ENCODE measurements at regions not wholly inside any gene's neighbourhood (a gene's known extent, or its start where the extent isn't known, plus 50 kb on each side); places are given as distances from the start of the nearest gene placed in this dataset.

DNA sequence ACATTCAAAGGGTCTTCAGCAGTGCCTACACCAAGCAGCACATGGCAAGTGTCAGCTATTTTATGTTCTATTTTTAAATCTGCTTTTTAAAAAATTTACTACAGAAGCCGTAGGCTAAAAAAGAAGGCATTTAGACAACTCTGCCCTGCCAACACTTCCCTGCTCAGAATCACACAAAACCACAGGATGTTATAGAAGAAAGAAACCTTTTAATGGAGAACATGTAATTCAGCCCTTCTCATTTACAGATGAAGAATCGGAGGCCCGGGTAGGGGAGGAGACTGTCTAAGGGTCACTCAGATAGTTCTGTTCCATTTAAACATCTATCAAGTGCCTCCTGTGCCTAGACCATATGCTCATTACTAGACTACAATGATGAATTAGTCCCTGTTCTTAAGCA lies 171.8 kb upstream of the NTF3 start:
- Mint-ChIP-seq H3K36me3 (ENCODE audit: insufficient read depth) (no peaks in the 10 kb centered on the region), H3K4me3 (ENCODE audit: low read depth) (no peak overlapping the region), H3K27me3 (peaks cover 49% of the 10 kb centered on the region), H3K27ac (no peak overlapping the region), H3K9me3 (ENCODE audit: low read depth) (no peaks in the 10 kb centered on the region), H3K4me1 (ENCODE audit: low read depth) (peaks cover 3% of the 10 kb centered on the region)
- no peak for TF ChIP-seq CTCF (IDR thresholded peaks at IDR 0.05; ENCODE audit: unreplicated experiment)
- no peak for DNase-seq (ENCODE audit: low spot score, unreplicated experiment)

DNA sequence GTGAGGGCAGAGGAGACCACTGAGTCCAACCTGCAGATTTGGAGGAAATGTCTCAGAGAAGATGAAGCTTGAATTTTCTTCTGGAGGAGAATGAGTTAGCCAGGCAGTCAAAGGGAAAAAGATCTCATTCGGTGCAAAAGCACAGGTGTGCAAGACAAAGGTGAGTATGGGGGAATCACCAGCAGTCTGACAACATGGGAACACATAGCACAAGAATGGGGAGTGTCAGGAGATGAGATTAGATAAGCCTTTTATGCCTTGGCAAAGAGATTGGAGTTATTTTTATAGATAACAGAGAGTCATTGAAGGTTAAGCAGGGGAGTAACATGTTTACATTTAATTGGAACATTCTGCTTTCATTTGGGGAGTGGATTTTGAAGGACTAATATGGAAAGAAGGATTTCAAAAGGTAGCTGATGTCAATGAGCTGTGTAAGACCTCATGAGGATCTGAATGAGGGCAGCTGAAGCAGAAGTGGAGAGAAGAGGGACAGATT lies 171.3 kb upstream of the NTF3 start:
- Mint-ChIP-seq H3K27ac (no peak overlapping the region), H3K9me3 (ENCODE audit: low read depth) (no peaks in the 10 kb centered on the region), H3K36me3 (ENCODE audit: insufficient read depth) (no peaks in the 10 kb centered on the region), H3K27me3 (peaks cover 45% of the 10 kb centered on the region), H3K4me1 (ENCODE audit: low read depth) (peaks cover 3% of the 10 kb centered on the region), H3K4me3 (ENCODE audit: low read depth) (no peak overlapping the region)
- no peak for DNase-seq (ENCODE audit: low spot score, unreplicated experiment)
- no peak for TF ChIP-seq CTCF (IDR thresholded peaks at IDR 0.05; ENCODE audit: unreplicated experiment)

- no peak overlapping the region for H3K27ac Mint-ChIP-seq
- DNase-seq (ENCODE audit: low spot score, unreplicated experiment): no peak
- no peaks in the 10 kb centered on the region for H3K9me3 Mint-ChIP-seq (ENCODE audit: low read depth)
- no peak for TF ChIP-seq CTCF (IDR thresholded peaks at IDR 0.05; ENCODE audit: unreplicated experiment)
- H3K27me3 Mint-ChIP-seq: peaks cover 30% of the 10 kb centered on the region
- no peak overlapping the region for H3K4me3 Mint-ChIP-seq (ENCODE audit: low read depth)
- peaks cover 3% of the 10 kb centered on the region for H3K4me1 Mint-ChIP-seq (ENCODE audit: low read depth)
- H3K36me3 Mint-ChIP-seq (ENCODE audit: insufficient read depth): no peaks in the 10 kb centered on the region
These were observed 169.5 kb upstream of the NTF3 start for GRCh38 chr12:5262450-5262849.

- H3K4me3 Mint-ChIP-seq (ENCODE audit: low read depth): no peak overlapping the region
- no peak for TF ChIP-seq CTCF (IDR thresholded peaks at IDR 0.05; ENCODE audit: unreplicated experiment)
- peaks cover 26% of the 10 kb centered on the region for H3K27me3 Mint-ChIP-seq
- no peaks in the 10 kb centered on the region for H3K36me3 Mint-ChIP-seq (ENCODE audit: insufficient read depth)
- no peaks in the 10 kb centered on the region for H3K9me3 Mint-ChIP-seq (ENCODE audit: low read depth)
- H3K4me1 Mint-ChIP-seq (ENCODE audit: low read depth): no peaks in the 10 kb centered on the region
- no peak overlapping the region for H3K27ac Mint-ChIP-seq
- DNase-seq (ENCODE audit: low spot score, unreplicated experiment): no peak
These were observed 169.0 kb upstream of the NTF3 start for GRCh38 chr12:5262885-5263284.

DNA sequence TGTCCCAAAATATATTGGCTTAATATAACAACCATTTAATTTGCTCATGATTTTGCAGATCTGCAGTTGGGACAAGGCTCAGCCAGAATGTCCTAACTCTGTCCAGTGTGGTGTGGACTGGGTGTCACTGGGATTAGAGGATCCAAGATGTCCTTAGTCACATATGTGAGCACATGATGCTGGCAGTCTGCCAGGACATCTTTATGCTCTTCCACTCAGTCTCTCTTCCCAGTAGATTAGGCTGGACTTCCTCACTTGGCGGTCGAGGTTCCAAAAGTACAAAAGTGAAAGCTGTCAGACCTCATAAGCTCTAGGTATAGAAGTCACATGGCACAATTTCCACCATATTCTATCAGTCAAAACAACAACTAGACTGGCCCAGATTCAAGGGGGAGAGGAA lies 167.9 kb upstream of the NTF3 start:
- H3K4me1 Mint-ChIP-seq (ENCODE audit: low read depth): peaks cover 5% of the 10 kb centered on the region
- no peaks in the 10 kb centered on the region for H3K36me3 Mint-ChIP-seq (ENCODE audit: insufficient read depth)
- H3K9me3 Mint-ChIP-seq (ENCODE audit: low read depth): no peaks in the 10 kb centered on the region

More for the DNA sequence above, 167.9 kb upstream of the NTF3 start:
- no peak overlapping the region for H3K27ac Mint-ChIP-seq
- H3K27me3 Mint-ChIP-seq: peaks cover 14% of the 10 kb centered on the region
- no peak for TF ChIP-seq CTCF (IDR thresholded peaks at IDR 0.05; ENCODE audit: unreplicated experiment)
- DNase-seq (ENCODE audit: low spot score, unreplicated experiment): no peak
- H3K4me3 Mint-ChIP-seq (ENCODE audit: low read depth): no peak overlapping the region
